HK-2 (cell line): ENCODE measurements at regions not wholly inside any gene's neighbourhood (a gene's known extent, or its start where the extent isn't known, plus 50 kb on each side); places are given as distances from the start of the nearest gene placed in this dataset.

Source experiments
- DNase-seq: peaks from one replicate; pipeline ENCODE4 v3.0.0-alpha.2; 2018; ENCODE audit not compliant: unreplicated experiment

GRCh38 chr6:147757291-147757690, 248.8 kb downstream of the SAMD5 start:
- no peak for DNase-seq

- DNase-seq, result no peak
Measured at GRCh38 chr6:147758303-147758702, 249.8 kb downstream of the SAMD5 start.

GRCh38 chr6:147759093-147759492, 250.6 kb downstream of the SAMD5 start:
- no peak for DNase-seq

GRCh38 chr6:147759536-147759935, 251.0 kb downstream of the SAMD5 start:
- DNase-seq, result no peak

- DNase-seq, result no peak
Measured at GRCh38 chr6:147765541-147765940, 257.1 kb downstream of the SAMD5 start.

- DNase-seq, result no peak
Measured at GRCh38 chr6:147768969-147769368, 260.5 kb downstream of the SAMD5 start.

- no peak for DNase-seq
Measured at GRCh38 chr6:147769496-147770087, 261.1 kb downstream of the SAMD5 start.

- no peak for DNase-seq
Measured at GRCh38 chr6:147770221-147770620, 261.7 kb downstream of the SAMD5 start.

- DNase-seq, result no peak
Measured at GRCh38 chr6:147772724-147773123, 264.2 kb downstream of the SAMD5 start.

- no peak for DNase-seq
Measured at GRCh38 chr6:147774856-147775255, 266.4 kb downstream of the SAMD5 start.

- no peak for DNase-seq
Measured at GRCh38 chr6:147776631-147777213, 268.2 kb downstream of the SAMD5 start.

- no peak for DNase-seq
Measured at GRCh38 chr6:147779624-147780023, 271.1 kb downstream of the SAMD5 start.

GRCh38 chr6:147782302-147782701, 273.8 kb downstream of the SAMD5 start:
- DNase-seq, result no peak

- no peak for DNase-seq
Measured at GRCh38 chr6:147784371-147784770, 275.9 kb downstream of the SAMD5 start.

- no peak for DNase-seq
Measured at GRCh38 chr6:147787417-147787816, 278.9 kb downstream of the SAMD5 start.

- DNase-seq, result no peak
Measured at GRCh38 chr6:147789430-147789947, 281.0 kb downstream of the SAMD5 start.

GRCh38 chr6:147793871-147794643, 285.6 kb downstream of the SAMD5 start:
- DNase-seq, result no peak

- DNase-seq, result no peak
Measured at GRCh38 chr6:147802459-147802858, 294.0 kb downstream of the SAMD5 start.

- DNase-seq, result no peak
Measured at GRCh38 chr6:147805155-147805554, 296.7 kb downstream of the SAMD5 start.

- no peak for DNase-seq
Measured at GRCh38 chr6:147806697-147807096, 298.2 kb downstream of the SAMD5 start.

GRCh38 chr6:147808640-147809039, 300.1 kb downstream of the SAMD5 start:
- DNase-seq, result no peak

GRCh38 chr6:147811913-147812629, 303.6 kb downstream of the SAMD5 start:
- no peak for DNase-seq
